GM19455 (cell line): ENCODE measurements at regions not wholly inside any gene's neighbourhood (a gene's known extent, or its start where the extent isn't known, plus 50 kb on each side); places are given as distances from the start of the nearest gene placed in this dataset.
"Not testable (repeated sequence)": the region's sequence is repeated elsewhere in the genome, so short reads cannot be mapped to it uniquely, and the experiment has no call there.

Experiments
- ATAC-seq: cut with Tn5 transposase; IDR thresholded peaks from one replicate; pipeline ENCODE4 v1.9.1; 2021; ENCODE audit not compliant: unreplicated experiment

GRCh38 chr4:43411226-43411625 is 518.7 kb downstream of the GRXCR1 start:
- no peak for ATAC-seq

- ATAC-seq, result no peak
Measured at GRCh38 chr4:43423276-43423675, 530.8 kb downstream of the GRXCR1 start.

- ATAC-seq, result no peak
Measured at GRCh38 chr4:43425206-43425605, 532.7 kb downstream of the GRXCR1 start.

- ATAC-seq, result no peak
Measured at GRCh38 chr4:43435291-43435690, 542.8 kb downstream of the GRXCR1 start.

- ATAC-seq, result no peak
Measured at GRCh38 chr4:43452948-43453347, 560.4 kb downstream of the GRXCR1 start.

GRCh38 chr4:43456383-43456782 is 563.9 kb downstream of the GRXCR1 start:
- ATAC-seq, result no peak

GRCh38 chr4:43457866-43458265 is 565.4 kb downstream of the GRXCR1 start:
- no peak for ATAC-seq

GRCh38 chr4:43458293-43458692 is 565.8 kb downstream of the GRXCR1 start:
- ATAC-seq, result no peak

GRCh38 chr4:43471950-43472349 is 579.4 kb downstream of the GRXCR1 start:
- ATAC-seq, result no peak

GRCh38 chr4:43481526-43481925 is 589.0 kb downstream of the GRXCR1 start:
- ATAC-seq, result no peak

GRCh38 chr4:43485196-43485595 is 592.7 kb downstream of the GRXCR1 start:
- no peak for ATAC-seq

GRCh38 chr4:43496188-43496587 is 603.7 kb downstream of the GRXCR1 start:
- no peak for ATAC-seq

GRCh38 chr4:43496602-43497001 is 604.1 kb downstream of the GRXCR1 start:
- ATAC-seq, result no peak

GRCh38 chr4:43505823-43506222 is 613.3 kb downstream of the GRXCR1 start:
- ATAC-seq, result not testable (repeated sequence)

- ATAC-seq, result no peak
Measured at GRCh38 chr4:43512253-43512652, 619.7 kb downstream of the GRXCR1 start.

GRCh38 chr4:43525646-43526045 is 633.1 kb downstream of the GRXCR1 start:
- no peak for ATAC-seq

GRCh38 chr4:43547561-43547960 is 655.0 kb downstream of the GRXCR1 start:
- no peak for ATAC-seq

- no peak for ATAC-seq
Measured at GRCh38 chr4:43550981-43551627, 658.6 kb downstream of the GRXCR1 start.

- no peak for ATAC-seq
Measured at GRCh38 chr4:43556262-43556661, 663.7 kb downstream of the GRXCR1 start.

GRCh38 chr4:43560047-43560446 is 667.5 kb downstream of the GRXCR1 start:
- no peak for ATAC-seq

GRCh38 chr4:43564107-43564506 is 671.6 kb downstream of the GRXCR1 start:
- ATAC-seq, result no peak

- no peak for ATAC-seq
Measured at GRCh38 chr4:43564591-43564990, 672.1 kb downstream of the GRXCR1 start.

GRCh38 chr4:43567644-43568043 is 675.1 kb downstream of the GRXCR1 start:
- ATAC-seq, result no peak
